HG02610 (cell line): ENCODE measurements at regions not wholly inside any gene's neighbourhood (a gene's known extent, or its start where the extent isn't known, plus 50 kb on each side); places are given as distances from the start of the nearest gene placed in this dataset.
"Not testable (repeated sequence)": the region's sequence is repeated elsewhere in the genome, so short reads cannot be mapped to it uniquely, and the experiment has no call there.

ENCODE experiments used
- ATAC-seq: cut with Tn5 transposase; IDR thresholded peaks from one replicate; pipeline ENCODE4 v1.9.1; 2021; ENCODE audit warnings: mild to moderate bottlenecking, moderate library complexity; ENCODE audit not compliant: unreplicated experiment

DNA sequence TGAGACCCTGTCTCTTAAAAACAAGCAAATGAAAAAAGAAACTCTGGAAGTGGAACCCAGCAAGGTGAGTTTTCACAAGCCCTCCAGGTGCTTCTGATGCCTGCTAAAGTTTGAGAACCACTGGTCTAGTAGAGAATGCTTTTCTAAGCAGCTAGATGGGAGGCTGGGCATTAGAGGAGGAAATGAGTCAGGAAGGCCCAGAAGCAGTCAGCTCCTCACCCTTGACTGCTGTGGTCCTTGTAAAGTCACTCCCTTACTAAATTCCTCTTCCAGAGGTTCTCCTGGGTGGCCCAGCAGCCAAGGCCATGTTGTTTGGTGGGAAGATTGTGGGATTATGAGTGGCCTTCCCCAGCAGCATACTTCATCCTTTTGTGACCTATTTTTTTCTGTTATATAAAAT is 52.0 kb upstream of the FYN start:
- ATAC-seq: no peak

DNA sequence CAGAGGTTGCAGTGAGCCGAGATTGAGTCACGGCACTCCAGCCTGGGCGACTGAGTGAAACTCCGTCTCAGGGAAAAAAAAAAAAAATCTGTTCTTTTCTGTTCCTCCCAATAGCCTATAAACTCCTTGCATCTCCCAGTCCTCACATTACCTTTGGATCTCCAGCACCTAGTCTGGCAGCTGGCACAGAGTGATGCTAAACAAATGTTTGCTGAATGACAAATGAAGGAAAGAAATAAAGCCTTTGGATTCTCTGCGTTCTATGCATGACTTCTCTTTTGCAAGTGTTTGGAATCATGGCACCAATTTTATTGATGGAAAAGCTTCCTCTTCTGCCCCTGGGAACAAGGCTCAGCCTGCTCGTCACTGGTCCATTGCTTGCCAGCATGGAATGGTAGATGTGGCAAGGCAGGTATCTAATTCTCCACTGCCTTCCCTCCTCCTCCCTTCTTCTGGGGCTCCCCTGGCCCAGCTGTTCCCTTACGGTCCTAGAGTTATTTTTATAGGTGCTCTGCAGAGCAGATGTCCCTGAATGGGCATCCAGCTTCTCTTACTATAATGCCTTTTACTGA is 53.6 kb upstream of the FYN start:
- ATAC-seq: no peak

GRCh38 chr6:111927321-111927720 is 54.1 kb upstream of the FYN start:
- ATAC-seq: no peak

DNA sequence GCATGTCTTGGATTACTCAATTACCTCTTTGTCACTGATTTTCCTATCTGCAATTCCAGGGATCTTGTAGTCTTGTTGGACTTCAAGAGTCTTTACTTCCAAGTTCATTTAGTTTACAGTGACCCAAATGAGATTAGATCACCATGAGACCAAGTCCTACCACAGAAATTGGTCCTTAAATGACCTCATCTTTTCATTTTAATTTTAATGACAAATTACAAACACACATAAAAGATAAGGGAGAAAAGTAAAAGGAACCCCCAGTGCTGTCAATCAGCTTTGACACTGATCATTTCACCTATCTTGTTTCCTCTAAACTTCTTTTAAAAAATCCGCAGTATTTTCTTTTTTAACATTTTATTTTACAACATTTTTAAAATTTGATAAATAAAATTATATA is 54.9 kb upstream of the FYN start:
- ATAC-seq: no peak

- not testable (repeated sequence) for ATAC-seq
Measured at GRCh38 chr6:111934611-111935010, 61.4 kb upstream of the FYN start.

DNA sequence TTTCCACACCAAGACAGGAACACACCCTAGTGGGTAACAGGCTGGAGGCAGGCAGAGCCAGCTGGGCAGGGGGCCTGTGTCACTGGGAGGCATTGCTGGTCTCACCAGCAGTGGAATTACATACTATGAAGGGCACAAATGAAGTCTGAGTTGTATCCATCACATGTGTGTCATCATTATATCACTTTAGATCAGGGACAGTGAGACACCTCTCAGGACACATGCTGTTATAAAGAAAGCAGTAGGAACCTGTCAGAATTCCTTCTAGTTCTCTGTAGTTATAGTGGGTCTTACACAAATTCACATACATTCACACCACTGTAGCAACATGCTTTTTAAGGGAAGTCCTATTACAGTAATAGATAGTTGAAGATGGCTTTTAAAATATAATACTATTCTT is 63.5 kb upstream of the FYN start:
- no peak for ATAC-seq

- no peak for ATAC-seq
Measured at GRCh38 chr6:111938710-111939109, 65.5 kb upstream of the FYN start.

DNA sequence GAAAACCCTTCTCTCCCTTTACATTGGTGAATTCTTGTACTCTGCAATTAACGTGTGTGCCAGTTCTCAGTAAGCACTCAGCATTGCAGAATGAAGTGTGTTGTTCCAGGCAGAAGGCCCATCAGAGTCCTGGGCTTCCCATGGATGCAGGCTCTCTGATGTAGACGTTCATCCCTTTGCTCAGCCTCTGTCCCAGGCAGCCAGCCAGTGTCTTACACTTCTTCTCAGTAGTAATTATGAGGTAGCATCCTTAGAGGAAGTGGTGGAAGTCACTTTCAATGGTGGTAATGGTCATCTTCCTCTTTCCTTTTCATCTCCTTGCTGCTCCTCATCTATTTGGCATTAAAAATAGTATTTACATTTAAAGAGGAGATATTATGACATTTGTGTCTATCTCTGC is 66.7 kb upstream of the FYN start:
- ATAC-seq: no peak

GRCh38 chr6:111940801-111941200 is 67.5 kb upstream of the FYN start:
- ATAC-seq: no peak

GRCh38 chr6:111941686-111942330 is 68.6 kb upstream of the FYN start:
- no peak for ATAC-seq

DNA sequence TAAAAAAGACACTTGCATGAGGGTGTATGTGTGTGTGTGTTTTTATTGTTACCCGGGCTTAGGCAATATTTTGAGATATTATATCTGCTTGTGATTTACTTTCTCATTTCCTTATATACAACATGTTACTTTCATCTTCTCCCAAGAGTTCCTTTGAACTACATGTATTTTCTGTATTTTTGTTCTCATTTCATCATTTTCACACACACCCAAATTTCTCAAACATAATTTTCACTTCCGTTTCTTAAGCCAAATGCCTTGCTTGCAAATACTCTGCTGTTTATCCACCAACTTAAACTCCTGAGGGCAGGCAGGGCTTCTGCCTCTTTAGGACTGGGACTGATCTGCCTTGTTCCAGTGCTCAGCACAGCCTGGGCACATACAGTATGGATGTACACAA is 69.3 kb upstream of the FYN start:
- ATAC-seq: no peak

GRCh38 chr6:111943266-111943665 is 70.0 kb upstream of the FYN start:
- no peak for ATAC-seq

DNA sequence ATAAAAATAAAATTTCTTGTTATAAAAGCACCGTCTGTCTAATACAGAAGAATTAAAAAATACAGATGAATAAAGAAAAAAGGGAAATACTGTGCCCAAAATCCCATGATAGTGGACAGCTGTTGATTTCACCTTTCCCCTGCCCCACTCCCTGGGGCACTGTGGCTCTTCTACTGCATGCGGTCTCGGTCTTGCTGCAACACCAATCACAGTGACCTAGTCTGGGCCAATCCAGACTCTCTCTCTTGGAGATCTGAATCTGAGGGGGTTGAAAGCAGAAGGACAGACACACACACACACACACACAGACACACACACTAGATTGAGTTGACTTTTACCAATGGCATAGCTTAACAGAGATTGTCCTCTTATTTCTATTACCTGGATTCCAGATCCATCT is 70.5 kb upstream of the FYN start:
- ATAC-seq: no peak

- ATAC-seq: no peak
Measured at GRCh38 chr6:111944541-111944940, 71.3 kb upstream of the FYN start.

GRCh38 chr6:111949546-111949945 is 76.3 kb upstream of the FYN start:
- no peak for ATAC-seq

DNA sequence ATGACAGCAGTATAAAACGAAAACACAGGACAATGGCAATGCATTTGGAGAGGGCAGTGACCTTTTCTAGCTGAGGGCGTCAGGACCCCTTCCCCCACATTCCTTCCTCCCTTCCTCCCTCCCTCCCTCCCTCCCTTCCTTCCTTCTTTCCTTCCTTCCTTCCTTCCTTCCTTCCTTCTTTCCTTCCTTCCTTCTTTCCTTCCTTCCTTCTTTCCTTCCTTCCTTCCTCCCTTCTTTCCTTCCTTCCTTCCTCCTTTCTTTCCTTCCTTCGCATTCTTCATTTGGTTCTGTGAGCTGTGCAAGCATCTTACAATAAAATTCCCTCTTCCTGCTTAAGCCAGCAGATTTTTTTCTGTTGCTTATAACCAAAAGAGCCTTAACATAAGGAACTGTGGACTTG is 76.7 kb upstream of the FYN start:
- not testable (repeated sequence) for ATAC-seq

GRCh38 chr6:111950661-111951496 is 77.6 kb upstream of the FYN start:
- ATAC-seq: no peak

- no peak for ATAC-seq
Measured at GRCh38 chr6:111951497-111952085, 78.3 kb upstream of the FYN start.

DNA sequence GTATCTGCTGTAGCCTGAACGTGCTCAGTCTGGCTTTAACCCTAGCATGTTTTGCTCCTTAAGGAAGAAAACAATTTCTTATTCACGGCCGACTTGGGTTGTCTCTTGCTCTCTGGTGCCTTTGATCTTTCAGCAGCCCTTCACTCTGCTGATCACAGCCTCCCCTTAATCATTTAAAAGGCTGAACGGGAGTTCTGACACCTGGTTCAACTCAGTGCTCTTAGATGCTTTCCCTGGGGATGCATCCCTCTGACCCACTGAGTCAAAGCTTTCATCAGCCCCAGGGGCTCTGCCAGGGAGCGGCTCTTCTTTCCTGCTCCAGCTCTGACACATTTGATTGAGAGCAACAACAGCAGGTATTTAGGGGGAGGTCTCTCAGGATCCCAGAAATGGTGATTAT is 79.0 kb upstream of the FYN start:
- no peak for ATAC-seq

- ATAC-seq: no peak
Measured at GRCh38 chr6:111952821-111953540, 79.7 kb upstream of the FYN start.

GRCh38 chr6:111956098-111956497 is 82.8 kb upstream of the FYN start:
- ATAC-seq: no peak
